ENCODE measurements at regions not wholly inside any gene's neighbourhood (a gene's known extent, or its start where the extent isn't known, plus 50 kb on each side); places are given as distances from the start of the nearest gene placed in this dataset.

- TF ChIP-seq, protein P1, sequence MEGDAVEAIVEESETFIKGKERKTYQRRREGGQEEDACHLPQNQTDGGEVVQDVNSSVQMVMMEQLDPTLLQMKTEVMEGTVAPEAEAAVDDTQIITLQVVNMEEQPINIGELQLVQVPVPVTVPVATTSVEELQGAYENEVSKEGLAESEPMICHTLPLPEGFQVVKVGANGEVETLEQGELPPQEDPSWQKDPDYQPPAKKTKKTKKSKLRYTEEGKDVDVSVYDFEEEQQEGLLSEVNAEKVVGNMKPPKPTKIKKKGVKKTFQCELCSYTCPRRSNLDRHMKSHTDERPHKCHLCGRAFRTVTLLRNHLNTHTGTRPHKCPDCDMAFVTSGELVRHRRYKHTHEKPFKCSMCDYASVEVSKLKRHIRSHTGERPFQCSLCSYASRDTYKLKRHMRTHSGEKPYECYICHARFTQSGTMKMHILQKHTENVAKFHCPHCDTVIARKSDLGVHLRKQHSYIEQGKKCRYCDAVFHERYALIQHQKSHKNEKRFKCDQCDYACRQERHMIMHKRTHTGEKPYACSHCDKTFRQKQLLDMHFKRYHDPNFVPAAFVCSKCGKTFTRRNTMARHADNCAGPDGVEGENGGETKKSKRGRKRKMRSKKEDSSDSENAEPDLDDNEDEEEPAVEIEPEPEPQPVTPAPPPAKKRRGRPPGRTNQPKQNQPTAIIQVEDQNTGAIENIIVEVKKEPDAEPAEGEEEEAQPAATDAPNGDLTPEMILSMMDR (IDR thresholded peaks at IDR 0.05; ENCODE audit: low read depth, low read length) = no peak
- no peak overlapping the region for H3K4me3 ChIP-seq (ENCODE audit: low read depth, low read length)
These were observed 120.3 kb upstream of the CCDC54 start for GRCh38 chr3:107256963-107257362.

GRCh38 chr3:107258300-107258699, 118.9 kb upstream of the CCDC54 start:
- TF ChIP-seq, protein P1 (IDR thresholded peaks at IDR 0.05; ENCODE audit: low read depth, low read length) = no peak
- no peak overlapping the region for H3K4me3 ChIP-seq (ENCODE audit: low read depth, low read length)

DNA sequence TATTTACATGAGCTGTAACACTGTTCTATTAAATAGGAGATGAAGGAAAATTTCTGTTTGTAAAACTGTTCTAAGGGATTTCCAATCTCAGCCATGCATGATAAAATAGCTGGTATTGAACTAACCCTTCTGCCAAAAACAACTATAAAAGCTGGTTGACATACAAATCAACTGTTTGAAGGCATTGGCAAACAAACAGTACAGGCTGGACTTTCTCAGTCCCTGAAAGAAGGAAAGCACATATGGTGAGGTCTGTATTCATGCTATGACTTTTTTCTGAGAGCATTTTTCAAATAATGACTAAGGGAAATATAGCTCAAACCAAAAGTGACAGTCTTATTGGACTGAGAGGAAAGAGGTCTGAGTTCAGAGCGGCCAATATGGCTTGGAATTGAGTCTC, 117.0 kb upstream of the CCDC54 start:
- H3K4me3 ChIP-seq (ENCODE audit: low read depth, low read length) = no peak overlapping the region
- TF ChIP-seq, protein P1 (IDR thresholded peaks at IDR 0.05; ENCODE audit: low read depth, low read length) = no peak

- no peak overlapping the region for H3K4me3 ChIP-seq (ENCODE audit: low read depth, low read length)
- TF ChIP-seq, protein P1 (IDR thresholded peaks at IDR 0.05; ENCODE audit: low read depth, low read length) = no peak
These were observed 113.8 kb upstream of the CCDC54 start for GRCh38 chr3:107263269-107264021.

DNA sequence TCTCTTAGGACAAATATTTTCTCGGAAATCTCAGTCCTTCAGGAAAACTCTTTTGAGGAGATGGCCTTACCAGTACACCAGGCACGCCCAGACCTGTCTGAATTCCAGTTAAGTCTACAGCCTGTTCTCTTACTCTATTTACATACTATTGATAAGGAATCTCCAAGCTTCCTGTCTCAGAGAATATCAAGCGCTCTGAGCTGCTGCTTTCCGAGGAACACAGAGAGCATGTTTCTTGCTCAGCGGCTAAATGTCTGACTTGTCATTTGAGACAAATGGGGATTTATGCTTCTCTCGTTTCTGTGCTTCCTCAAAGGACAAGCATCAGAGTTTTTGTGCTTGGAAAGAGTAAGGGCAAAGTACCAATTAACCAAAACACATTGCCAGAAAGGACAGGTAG, 112.4 kb upstream of the CCDC54 start:
- no peak overlapping the region for H3K4me3 ChIP-seq (ENCODE audit: low read depth, low read length)
- TF ChIP-seq, protein P1 (IDR thresholded peaks at IDR 0.05; ENCODE audit: low read depth, low read length) = no peak

DNA sequence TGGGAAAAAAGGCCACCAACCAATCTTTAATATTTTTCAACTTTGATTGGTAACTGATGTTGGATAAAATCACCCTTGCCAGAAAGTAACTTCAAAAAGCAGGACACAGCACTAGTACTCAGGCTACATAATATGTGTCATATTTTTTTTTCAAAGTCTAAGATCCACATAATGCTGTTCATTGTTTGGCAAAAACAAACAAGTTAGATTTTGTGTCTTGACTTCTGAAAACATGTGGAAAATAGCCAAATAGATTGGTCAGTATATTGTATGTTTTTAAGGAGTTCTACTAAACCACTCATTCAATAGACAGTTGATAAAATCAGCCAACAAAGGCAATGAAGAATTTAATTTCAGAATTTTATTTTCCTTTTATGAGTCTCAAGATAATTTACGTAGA, 111.7 kb upstream of the CCDC54 start:
- TF ChIP-seq, protein P1 (IDR thresholded peaks at IDR 0.05; ENCODE audit: low read depth, low read length) = no peak
- no peak overlapping the region for H3K4me3 ChIP-seq (ENCODE audit: low read depth, low read length)

GRCh38 chr3:107268469-107268868, 108.8 kb upstream of the CCDC54 start:
- TF ChIP-seq, protein P1 (IDR thresholded peaks at IDR 0.05; ENCODE audit: low read depth, low read length) = no peak
- H3K4me3 ChIP-seq (ENCODE audit: low read depth, low read length) = no peak overlapping the region

Data from WI38 (cell line).